ENCODE measurements at regions not wholly inside any gene's neighbourhood (a gene's known extent, or its start where the extent isn't known, plus 50 kb on each side); places are given as distances from the start of the nearest gene placed in this dataset.

DNA sequence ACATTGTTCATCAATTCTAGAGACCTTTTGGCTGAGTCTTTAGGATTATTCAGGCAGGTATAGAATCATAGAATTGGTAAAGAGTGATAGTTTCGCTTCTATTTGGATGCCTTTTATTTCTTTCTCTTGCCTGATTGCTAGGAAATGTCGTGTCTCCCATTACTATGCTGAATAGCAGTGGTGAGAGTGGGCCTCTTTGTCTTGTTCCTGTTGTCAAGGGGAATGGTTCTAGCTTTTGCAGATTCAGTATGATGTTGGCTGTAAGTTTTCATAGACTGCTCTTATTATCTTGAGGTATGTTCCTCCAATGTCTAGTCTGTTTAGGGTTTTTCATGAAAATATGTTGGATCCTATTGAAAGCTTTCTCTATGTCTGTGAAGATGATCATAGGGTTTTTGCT, 200.2 kb upstream of the PABPC4L start:
- FAIRE-seq (no peak), DNase-seq (ENCODE audit: low read depth) (no peak)
- H3K4me3 ChIP-seq (ENCODE audit: insufficient read depth, low read depth, low read length): no peak overlapping the region
- no peaks in the 10 kb centered on the region for H3K36me3 Mint-ChIP-seq (ENCODE audit: low read depth, unreplicated experiment)
- H3K4me2 ChIP-seq (ENCODE audit: low read length): no peak overlapping the region
- no peaks in the 10 kb centered on the region for H3K4me1 Mint-ChIP-seq (ENCODE audit: low read depth, unreplicated experiment)
- H3K27ac Mint-ChIP-seq (ENCODE audit: unreplicated experiment): no peak overlapping the region
- no peak overlapping the region for H3K27ac ChIP-seq (ENCODE audit: low read depth, low read length)
- H3K27me3 Mint-ChIP-seq (ENCODE audit: low read depth, unreplicated experiment): no peaks in the 10 kb centered on the region
- no peak overlapping the region for H3K9ac ChIP-seq (ENCODE audit: low read length)
- H2AFZ ChIP-seq (ENCODE audit: low read depth, low read length): no peak overlapping the region
- no peak for TF ChIP-seq CTCF (IDR thresholded peaks at IDR 0.05; ENCODE audit: insufficient read depth, low read depth, low read length)
- no peak for TF ChIP-seq EZH2 (IDR thresholded peaks at IDR 0.05; ENCODE audit: insufficient read depth, low read length)
- H3K27me3 ChIP-seq (ENCODE audit: insufficient read depth, low read length): no peaks in the 10 kb centered on the region
- H3K79me2 ChIP-seq (ENCODE audit: insufficient read depth, low read length): no peaks in the 10 kb centered on the region
- peaks cover 2% of the 10 kb centered on the region for H3K9me3 ChIP-seq (ENCODE audit: insufficient read depth, low read depth, low read length)
- no peaks in the 10 kb centered on the region for H3K4me1 ChIP-seq (ENCODE audit: insufficient read depth, low read length)
- no peaks in the 10 kb centered on the region for H3K9me3 Mint-ChIP-seq (ENCODE audit: unreplicated experiment)
- no peaks in the 10 kb centered on the region for H4K20me1 ChIP-seq (ENCODE audit: insufficient read depth, low read length)
- H3K4me3 Mint-ChIP-seq (ENCODE audit: unreplicated experiment): no peak overlapping the region
- no peaks in the 10 kb centered on the region for H3K36me3 ChIP-seq (ENCODE audit: insufficient read depth, low read length)

DNA sequence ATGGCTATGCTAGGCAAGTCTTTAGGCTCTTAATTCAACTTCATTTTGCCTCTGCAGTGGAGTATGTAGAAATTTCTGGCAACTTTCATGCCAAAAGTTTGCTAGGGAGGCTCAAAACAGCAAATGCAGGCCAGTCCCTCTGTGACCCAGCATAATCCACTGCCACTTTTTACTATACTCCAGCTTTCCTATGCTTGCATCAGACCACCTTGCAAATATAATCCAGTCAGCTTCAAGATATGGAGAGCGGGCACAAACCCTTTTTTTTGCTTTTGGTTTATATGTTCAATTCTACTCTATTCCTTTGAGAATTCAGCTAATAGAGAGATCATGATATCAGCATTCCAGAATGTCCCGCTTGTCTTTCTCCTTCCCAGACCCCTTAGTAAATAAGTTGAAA, 192.0 kb upstream of the PABPC4L start:
- peaks cover 2% of the 10 kb centered on the region for H3K9me3 ChIP-seq (ENCODE audit: insufficient read depth, low read depth, low read length)
- no peak overlapping the region for H3K4me2 ChIP-seq (ENCODE audit: low read length)
- Mint-ChIP-seq H3K9me3 (ENCODE audit: unreplicated experiment) (peaks cover 3% of the 10 kb centered on the region), H3K4me3 (ENCODE audit: unreplicated experiment) (no peak overlapping the region), H3K4me1 (ENCODE audit: low read depth, unreplicated experiment) (no peaks in the 10 kb centered on the region), H3K27me3 (ENCODE audit: low read depth, unreplicated experiment) (no peaks in the 10 kb centered on the region), H3K36me3 (ENCODE audit: low read depth, unreplicated experiment) (no peaks in the 10 kb centered on the region), H3K27ac (ENCODE audit: unreplicated experiment) (no peak overlapping the region)
- no peak for TF ChIP-seq EZH2 (IDR thresholded peaks at IDR 0.05; ENCODE audit: insufficient read depth, low read length)
- no peak for TF ChIP-seq CTCF (IDR thresholded peaks at IDR 0.05; ENCODE audit: insufficient read depth, low read depth, low read length)
- FAIRE-seq: no peak
- H3K4me3 ChIP-seq (ENCODE audit: insufficient read depth, low read depth, low read length): no peak overlapping the region
- no peaks in the 10 kb centered on the region for H3K79me2 ChIP-seq (ENCODE audit: insufficient read depth, low read length)
- H3K9ac ChIP-seq (ENCODE audit: low read length): no peak overlapping the region
- H3K27ac ChIP-seq (ENCODE audit: low read depth, low read length): no peak overlapping the region
- H4K20me1 ChIP-seq (ENCODE audit: insufficient read depth, low read length): no peaks in the 10 kb centered on the region
- no peaks in the 10 kb centered on the region for H3K27me3 ChIP-seq (ENCODE audit: insufficient read depth, low read length)
- H2AFZ ChIP-seq (ENCODE audit: low read depth, low read length): no peak overlapping the region
- no peaks in the 10 kb centered on the region for H3K36me3 ChIP-seq (ENCODE audit: insufficient read depth, low read length)
- DNase-seq (ENCODE audit: low read depth): no peak
- no peaks in the 10 kb centered on the region for H3K4me1 ChIP-seq (ENCODE audit: insufficient read depth, low read length)

- Mint-ChIP-seq H3K36me3 (ENCODE audit: low read depth, unreplicated experiment) (no peaks in the 10 kb centered on the region), H3K9me3 (ENCODE audit: unreplicated experiment) (no peaks in the 10 kb centered on the region), H3K4me1 (ENCODE audit: low read depth, unreplicated experiment) (no peaks in the 10 kb centered on the region), H3K27ac (ENCODE audit: unreplicated experiment) (no peak overlapping the region), H3K4me3 (ENCODE audit: unreplicated experiment) (no peak overlapping the region), H3K27me3 (ENCODE audit: low read depth, unreplicated experiment) (no peaks in the 10 kb centered on the region)
- Histone ChIP-seq H3K9ac (ENCODE audit: low read length) (no peak overlapping the region), H3K36me3 (ENCODE audit: insufficient read depth, low read length) (no peaks in the 10 kb centered on the region), H3K27ac (ENCODE audit: low read depth, low read length) (no peak overlapping the region), H3K4me2 (ENCODE audit: low read length) (no peak overlapping the region), H4K20me1 (ENCODE audit: insufficient read depth, low read length) (no peaks in the 10 kb centered on the region), H2AFZ (ENCODE audit: low read depth, low read length) (no peak overlapping the region), H3K4me3 (ENCODE audit: insufficient read depth, low read depth, low read length) (no peak overlapping the region), H3K79me2 (ENCODE audit: insufficient read depth, low read length) (no peaks in the 10 kb centered on the region), H3K4me1 (ENCODE audit: insufficient read depth, low read length) (no peaks in the 10 kb centered on the region), H3K27me3 (ENCODE audit: insufficient read depth, low read length) (no peaks in the 10 kb centered on the region), H3K9me3 (ENCODE audit: insufficient read depth, low read depth, low read length) (no peaks in the 10 kb centered on the region)
- no peak for FAIRE-seq
- no peak for DNase-seq (ENCODE audit: low read depth)
- TF ChIP-seq EZH2 (IDR thresholded peaks at IDR 0.05; ENCODE audit: insufficient read depth, low read length): no peak
- TF ChIP-seq CTCF (IDR thresholded peaks at IDR 0.05; ENCODE audit: insufficient read depth, low read depth, low read length): no peak
Observed at GRCh38 chr4:134390319-134390718, 188.7 kb upstream of the PABPC4L start.

Data from astrocyte (in vitro differentiated cells and primary cell).